ENCODE measurements at regions not wholly inside any gene's neighbourhood (a gene's known extent, or its start where the extent isn't known, plus 50 kb on each side); places are given as distances from the start of the nearest gene placed in this dataset.
"Not testable (repeated sequence)": the region's sequence is repeated elsewhere in the genome, so short reads cannot be mapped to it uniquely, and the experiment has no call there.

DNA sequence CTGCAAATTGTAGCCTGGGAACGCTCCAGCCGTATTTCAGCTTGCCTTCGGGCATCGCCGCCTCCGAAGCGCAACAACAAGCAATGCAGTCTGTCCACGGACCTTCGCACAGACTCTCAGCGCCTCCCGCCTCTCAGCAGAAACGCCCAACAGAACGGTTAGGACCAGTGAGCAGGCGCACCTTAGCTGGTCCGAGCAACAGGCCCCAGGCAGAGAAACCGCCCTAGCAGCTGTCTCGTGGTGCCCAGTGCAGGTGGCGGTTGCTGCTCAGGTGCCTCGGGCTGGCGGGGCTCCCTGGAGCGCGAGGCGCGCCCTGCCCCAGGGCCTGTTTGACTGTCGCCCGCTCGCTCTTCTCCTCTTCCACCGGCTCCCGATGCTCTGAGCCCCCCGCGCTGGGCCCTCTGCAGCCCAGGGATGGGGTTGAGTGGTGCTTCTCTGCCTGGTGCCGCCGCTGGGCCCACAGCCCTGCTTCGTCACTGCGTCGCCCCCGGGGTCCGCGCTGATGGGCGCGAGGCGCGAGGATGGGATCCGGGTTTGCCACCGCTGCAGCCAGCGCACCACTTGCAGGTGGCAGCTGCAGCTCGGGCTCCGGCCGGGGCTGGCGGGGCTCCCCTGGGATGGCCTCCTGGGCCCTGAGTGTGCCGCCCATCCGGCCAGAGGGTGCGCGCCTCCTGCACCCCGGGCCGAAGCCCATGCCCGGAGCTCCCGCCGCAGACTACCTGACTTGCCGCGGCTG lies 268.4 kb upstream of the FRG2C start:
- DNase-seq, result no peak

DNA sequence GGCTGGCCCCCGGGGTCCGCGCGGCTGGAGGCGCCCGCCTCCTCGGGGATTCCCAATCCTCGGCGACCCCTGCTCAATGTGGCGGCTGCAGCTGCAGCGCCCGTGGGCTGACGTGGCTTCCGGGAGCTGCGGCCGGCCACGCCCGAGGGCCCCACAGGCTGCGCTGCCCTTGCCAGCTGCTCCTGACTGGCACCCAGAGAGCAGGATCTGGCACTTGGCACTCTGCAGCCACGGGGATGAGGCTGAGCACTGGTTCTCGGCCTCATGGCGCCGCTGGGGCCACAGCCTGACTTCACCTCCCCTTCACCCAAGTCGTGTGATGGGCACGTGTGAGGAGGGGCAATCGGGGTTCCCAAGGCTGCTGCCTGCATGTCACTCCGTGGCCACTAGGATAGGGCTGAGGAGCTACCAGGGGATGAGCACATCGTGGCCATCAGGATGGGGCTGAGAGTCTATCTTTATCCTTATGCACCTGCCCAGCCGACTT lies 267.8 kb upstream of the FRG2C start:
- no peak for DNase-seq

DNA sequence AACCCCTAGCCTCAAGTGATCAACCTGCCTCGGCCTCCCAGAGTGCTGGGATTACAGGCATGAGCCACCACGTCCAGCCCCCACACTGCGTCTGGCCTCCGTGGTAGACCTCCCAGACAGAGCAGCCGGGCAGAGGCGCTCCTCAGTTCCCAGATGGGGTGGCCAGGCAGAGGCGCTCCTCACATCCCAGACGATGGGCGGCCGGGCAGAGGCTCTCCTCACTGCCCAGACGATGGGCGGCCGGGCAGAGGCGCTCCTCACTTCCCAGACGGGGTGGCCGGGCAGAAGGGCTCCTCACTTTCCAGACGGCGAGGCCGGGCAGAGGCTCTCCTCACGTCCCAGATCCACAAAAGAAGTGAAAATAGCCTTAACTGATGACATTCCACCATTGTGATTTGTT lies 266.6 kb upstream of the FRG2C start:
- DNase-seq, result not testable (repeated sequence)

DNA sequence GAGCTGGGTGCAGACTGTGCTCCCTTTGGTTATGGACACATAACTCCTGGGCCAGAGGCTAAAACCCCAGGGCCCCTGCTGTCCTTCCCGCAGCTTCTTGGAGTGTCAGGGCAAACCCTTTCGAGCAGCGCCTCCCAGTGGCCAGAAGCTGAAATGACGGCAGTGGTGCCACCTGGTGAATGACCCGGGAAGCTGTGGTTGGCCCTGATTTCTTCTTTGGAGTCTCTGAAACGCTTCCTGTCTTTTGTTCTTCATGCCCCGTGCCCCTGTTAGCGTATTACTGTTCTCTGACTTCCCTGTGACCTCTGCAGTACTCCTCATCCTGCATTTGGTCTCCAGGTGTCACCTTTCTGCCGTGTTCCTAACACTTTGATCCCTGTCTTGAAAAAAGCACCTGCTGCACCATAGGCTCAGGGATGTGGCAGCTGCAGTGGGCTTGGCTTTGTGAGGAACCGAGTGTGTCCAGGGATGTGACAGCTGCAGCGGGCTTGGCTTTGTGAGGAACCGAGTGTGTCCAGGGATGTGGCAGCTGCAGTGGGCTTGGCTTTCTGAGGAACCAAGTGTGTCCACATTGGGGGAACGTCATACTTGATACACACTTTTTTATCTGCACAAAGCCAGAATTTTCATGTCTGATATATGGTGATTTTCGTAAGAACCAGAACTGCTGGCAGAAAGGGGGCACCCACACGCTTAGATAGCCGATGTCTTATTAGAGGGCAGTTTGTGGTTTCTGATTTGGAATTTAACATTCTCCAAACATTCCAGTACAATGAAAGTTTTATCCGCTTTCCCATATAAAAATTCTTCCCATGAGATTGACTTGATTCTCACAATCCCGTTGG lies 241.8 kb upstream of the FRG2C start:
- not testable (repeated sequence) for DNase-seq

DNA sequence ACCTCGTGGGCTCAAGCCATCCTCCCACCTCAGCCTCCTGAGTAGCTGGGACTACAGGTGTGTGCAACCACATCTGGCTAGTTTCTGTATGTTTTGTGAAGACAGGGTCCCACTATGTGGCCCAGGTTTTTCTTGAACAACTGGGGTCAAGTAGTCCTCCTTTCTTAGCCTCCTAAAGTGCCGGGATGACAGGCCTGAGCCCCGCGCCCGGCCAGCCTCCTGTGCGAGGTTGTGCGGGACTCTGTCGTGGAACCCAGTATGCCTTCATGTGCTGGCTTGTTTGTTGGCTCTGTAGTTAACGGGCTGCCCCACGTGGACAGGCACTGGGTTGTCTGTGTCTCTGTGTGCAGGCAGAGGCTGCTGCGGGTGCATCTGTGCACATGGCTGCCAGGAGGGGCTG lies 238.7 kb upstream of the FRG2C start:
- DNase-seq, result not testable (repeated sequence)

DNA sequence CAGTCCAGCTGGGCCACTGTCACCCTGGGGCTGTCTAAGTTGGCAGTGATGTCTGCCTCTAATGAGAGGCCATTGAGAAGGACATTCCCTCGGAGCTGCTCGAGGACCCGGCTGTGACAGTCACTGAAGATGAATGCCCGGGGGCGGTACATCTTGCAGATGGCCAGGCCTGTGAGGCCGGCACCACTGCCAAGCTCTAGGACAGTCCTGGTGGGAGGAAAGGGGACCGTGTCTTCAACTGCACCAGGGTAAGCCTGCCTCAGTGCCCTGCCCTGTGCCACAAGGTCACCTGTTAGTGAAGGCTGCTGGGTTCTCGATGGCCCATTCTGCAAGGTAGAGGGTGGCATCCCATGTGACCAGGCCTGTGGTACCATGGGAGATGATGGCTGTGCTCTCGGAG lies 236.6 kb upstream of the FRG2C start:
- DNase-seq, result not testable (repeated sequence)

GRCh38 chr3:75427906-75428305 lies 236.2 kb upstream of the FRG2C start:
- DNase-seq, result not testable (repeated sequence)

DNA sequence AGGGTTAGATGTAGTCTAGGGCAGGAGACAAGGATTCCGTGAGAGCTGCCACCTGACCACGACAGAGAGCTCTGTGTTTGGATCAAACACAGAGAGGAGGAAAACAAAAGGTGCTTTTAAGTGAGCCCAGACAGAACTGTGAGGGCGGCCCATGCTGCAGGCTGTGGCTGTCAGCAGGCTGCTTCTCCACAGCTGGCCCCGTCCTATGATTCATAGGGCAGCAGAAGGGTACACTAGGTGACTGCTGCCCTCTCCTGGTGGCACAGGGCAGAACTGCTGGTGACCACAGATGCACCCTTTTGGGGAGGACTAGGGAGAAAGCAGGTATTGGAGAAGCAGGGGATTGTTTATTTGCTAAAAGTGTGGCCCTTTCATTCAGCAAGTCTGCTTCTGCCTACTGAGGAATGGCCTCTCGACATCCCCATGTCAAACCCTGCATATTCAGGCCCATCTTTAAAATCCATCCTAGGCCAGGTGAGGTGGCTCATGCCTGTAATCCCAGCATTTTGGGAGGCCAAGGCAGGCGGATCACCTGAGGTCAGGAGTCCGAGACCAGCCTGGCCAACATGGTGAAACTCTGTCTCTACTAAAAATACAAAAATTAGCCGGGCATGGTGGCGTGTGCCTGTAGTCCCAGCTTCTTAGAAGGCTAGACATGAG lies 234.4 kb upstream of the FRG2C start:
- peak; percentile 68 to 79 for DNase-seq

GRCh38 chr3:75430406-75430805 lies 233.7 kb upstream of the FRG2C start:
- not testable (repeated sequence) for DNase-seq

DNA sequence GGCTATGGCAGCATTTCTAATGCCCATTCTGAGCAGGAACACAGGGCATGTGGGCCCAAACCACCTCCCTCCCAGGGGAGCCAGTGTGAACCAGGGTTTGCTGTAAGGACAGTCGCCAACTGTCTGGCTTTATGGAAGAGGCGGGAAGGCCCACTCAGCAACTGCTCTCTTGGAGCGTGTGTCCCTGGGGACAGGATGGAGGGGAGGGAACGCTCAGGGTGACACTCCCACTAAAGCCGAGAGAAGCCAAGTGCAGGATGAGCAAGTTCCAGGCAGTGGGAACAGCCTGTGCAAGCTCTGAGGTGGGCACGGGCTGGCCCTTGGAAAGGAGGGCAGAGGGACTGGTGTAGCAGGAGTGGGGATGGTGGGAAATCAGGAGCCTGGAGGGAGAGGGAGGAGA lies 233.0 kb upstream of the FRG2C start:
- DNase-seq, result not testable (repeated sequence)

DNA sequence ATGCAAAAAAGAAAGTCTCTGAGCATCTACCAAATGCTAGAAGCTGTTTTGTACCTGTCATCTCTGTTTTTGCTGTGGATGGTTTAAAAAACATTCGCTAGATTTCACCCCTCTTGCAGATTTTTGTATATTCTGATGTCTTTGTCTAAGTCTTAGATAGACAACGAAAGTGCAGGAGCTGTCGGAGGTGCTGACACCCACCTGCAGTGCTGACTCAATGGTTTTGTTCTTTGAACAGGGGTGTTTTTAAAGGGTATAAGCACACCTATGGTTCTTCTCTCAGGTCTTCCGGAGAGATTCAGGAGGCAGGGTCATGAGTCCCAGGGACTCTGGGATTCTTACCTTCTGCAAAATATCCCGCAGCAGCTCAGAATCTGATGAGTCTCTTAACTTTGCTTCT lies 231.7 kb upstream of the FRG2C start:
- not testable (repeated sequence) for DNase-seq

DNA sequence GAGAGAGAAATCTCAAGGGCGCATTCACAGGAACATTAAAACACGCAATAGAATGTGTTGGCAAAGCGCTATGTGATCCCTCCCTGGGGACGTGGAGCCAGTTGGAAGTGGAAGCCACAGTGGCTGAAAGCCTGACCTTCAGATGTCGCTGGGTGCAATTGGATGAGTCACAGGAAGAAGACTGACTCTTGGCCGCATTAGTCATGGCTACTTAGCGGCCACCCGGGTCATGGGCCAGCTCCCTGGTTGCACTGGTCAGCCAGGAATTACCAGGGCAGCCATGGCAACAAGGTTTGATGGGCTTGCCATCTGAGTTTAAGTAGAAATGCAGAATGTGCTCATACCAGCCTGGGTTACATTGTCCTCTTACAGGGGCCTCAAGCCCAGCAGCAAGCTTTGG lies 231.2 kb upstream of the FRG2C start:
- peak; percentile 75 to 91 for DNase-seq

DNA sequence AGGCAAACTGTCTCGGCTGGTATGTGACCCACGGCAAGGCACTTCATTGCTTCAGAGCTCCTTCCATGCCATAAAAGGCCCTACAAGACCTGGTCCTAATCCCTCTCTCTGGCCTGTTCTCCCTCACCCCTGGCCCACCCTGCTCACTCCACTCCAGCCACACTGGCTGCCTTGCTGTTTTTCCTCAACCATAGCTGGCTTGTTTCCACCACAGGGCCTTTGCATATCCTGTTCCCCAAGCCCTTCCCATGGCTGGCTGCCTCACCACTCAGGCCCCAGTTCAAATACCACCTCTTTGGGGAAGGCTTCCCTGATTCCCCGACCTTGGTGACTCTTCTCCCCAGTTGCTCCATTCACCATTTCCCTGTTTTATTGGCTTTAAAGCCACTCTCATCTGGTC lies 230.8 kb upstream of the FRG2C start:
- not testable (repeated sequence) for DNase-seq

DNA sequence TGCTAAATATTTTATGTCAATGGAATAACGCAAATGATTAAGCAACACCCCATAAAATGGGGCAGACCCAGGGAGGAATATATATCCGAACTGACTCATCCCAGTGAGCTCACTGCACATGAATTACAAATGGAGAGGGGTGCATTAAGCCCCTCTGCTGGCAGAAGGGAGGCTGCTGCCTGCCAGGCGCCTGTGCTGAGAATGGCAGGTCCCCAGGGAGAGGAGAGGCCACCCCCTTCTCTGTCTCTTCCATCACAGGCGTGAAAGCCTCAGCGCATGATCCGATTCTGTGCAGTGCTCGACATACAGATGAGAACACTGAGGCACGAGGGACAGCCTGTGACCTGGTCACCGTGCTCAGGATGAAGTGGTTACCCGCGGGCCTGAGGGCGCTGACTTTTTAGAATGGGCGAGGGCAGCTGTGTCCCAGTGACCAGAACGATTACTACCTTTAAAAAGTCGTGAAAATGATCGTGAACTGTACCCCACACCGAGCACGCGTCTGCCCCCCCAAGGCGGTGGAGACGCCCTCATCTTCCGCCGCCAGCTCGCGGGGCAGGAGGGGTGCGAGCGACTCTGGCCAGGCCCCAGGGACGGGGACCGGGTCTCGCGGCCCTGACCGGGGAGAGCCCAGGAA lies 229.7 kb upstream of the FRG2C start:
- peak; percentile 2 to 33 for DNase-seq

DNA sequence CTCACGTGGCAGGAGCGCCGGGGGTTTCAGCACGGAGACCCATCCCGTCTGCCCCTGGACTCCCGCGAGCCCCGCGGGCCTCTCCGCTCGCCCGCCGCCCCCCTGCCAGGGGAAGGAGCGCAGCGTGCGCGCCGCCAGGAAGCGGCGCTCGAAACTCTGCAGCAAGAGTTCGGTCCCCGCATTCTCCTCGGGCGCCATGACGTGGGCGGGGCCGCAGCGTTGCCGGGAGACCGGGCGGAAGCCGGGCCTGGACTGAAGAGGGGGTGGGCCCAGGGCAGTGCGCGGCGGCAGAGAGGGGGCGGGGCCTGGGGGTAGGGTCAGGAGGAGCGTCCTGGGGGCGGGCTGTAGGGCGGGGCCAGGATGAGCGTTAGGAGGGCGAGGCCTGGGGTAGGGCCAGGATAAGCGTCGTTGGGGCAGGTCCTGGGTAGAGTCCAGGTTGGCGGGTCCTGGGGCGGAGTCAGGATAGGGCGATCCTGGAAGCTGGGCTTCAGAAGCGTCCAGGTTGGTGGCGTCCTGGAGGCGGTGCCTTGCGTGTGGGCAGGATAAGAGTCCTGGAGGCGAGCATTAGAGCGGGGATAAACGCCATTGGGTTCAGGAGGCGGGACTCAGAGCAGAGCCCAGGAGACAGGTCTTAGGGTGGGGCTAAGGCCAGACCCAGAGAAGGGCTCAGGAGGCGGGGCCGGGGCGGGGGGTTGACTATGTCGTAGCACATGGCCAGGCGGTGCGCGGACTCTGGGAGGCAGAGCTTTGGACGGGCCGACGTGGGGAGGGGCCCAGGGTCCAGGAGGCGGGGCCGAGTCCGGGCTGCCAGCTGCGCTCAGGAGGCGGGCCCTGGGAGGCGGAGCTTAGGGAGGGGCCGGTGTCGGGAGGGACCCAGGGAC lies 229.0 kb upstream of the FRG2C start:
- DNase-seq, result peak; percentile 96 to 97

- DNase-seq, result peak in 1 of 2 donors; percentile 1
Measured at GRCh38 chr3:75435794-75436400, 228.2 kb upstream of the FRG2C start.

GRCh38 chr3:75440986-75441385 lies 223.1 kb upstream of the FRG2C start:
- not testable (repeated sequence) for DNase-seq

GRCh38 chr3:75444634-75445033 lies 219.5 kb upstream of the FRG2C start:
- DNase-seq, result not testable (repeated sequence)

DNA sequence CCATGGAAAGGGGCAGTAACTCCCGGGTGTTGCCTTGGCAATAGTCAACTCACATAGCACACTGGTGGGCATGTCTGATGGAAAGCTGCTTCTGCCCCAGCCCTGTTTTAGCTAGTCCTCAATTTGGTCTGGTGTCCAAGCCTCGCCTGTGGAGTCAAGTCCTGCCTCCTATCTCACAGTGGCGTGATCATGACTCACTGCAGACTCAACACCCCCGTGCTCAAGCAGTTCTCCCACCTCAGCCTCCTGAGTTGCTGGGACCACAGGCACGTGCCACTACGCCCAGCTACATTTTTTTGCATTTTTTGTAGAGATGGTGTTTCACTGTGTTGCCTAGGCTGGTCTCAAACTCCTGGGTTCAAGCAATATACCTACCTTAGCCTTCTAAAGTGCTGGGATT lies 218.9 kb upstream of the FRG2C start:
- DNase-seq, result not testable (repeated sequence)

GRCh38 chr3:75446948-75447347 lies 217.2 kb upstream of the FRG2C start:
- DNase-seq, result not testable (repeated sequence)

DNA sequence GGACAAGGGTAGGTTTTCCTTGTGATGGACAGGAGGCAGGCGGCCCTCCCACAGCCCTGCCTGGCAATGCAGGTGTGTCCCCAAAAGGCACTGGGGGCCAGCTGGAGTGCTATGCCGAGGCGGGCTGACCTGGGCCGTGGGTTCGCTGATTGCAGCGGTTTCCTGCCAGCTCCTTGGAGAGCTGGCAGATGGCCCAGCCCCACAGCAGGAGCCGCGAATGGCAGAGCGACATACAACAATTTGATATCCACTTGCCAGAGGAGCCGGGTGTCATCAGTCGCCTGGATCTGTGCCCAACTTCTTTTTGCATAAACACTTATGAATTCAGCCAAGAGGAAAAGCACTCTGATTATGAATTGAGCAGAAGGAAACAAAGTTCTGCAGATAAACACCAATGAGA lies 210.8 kb upstream of the FRG2C start:
- not testable (repeated sequence) for DNase-seq

Data from inflammatory macrophage treated with lipopolysaccharide for 1 hour (primary cell).